Left renal cortex interstitium (tissue), 4 donors: ENCODE measurements at regions not wholly inside any gene's neighbourhood (a gene's known extent, or its start where the extent isn't known, plus 50 kb on each side); places are given as distances from the start of the nearest gene placed in this dataset.
"Not testable (repeated sequence)": the region's sequence is repeated elsewhere in the genome, so short reads cannot be mapped to it uniquely, and the experiment has no call there.

Source experiments
- DNase-seq, 4 donors: peaks; one replicate each; pipeline ENCODE4 v3.0.0-alpha.2; 2013; ENCODE audit warnings: low read depth in 4 of 4, low spot score in 2 of 4, missing footprints in 1 of 4

GRCh38 chr11:82229341-82229740, 504.3 kb downstream of the FAM181B start:
- peak in 3 of 4 donors; percentile 13 to 36 (median 14) for DNase-seq

GRCh38 chr11:82225930-82226329, 507.7 kb downstream of the FAM181B start:
- DNase-seq: no peak

- no peak for DNase-seq
Observed at GRCh38 chr11:82225502-82225901, 508.2 kb downstream of the FAM181B start.

- DNase-seq: no peak
Observed at GRCh38 chr11:82216927-82217570, 516.6 kb downstream of the FAM181B start.

DNA sequence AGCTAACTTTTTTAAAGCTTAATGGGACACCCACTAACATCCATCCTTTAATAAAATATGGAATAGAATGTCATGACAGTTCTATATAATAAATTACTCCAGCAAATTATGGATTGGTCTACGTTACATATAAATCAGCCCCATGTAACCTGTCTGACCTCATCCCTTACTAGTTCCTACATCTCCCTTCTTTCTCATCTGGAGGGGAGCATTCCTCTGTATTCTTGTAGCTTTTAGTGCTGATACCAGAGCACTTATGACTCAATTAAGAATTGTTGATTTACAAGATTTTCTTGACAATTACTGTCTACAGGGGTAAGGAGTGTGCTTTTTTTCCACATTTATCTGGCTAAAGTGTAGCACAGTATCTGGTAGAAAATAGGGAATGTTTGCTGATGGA, 523.7 kb downstream of the FAM181B start:
- no peak for DNase-seq

GRCh38 chr11:82195283-82195682, 538.4 kb downstream of the FAM181B start:
- DNase-seq: peak in 1 of 4 donors; percentile 39

- no peak for DNase-seq
Observed at GRCh38 chr11:82194521-82194920, 539.1 kb downstream of the FAM181B start.

DNA sequence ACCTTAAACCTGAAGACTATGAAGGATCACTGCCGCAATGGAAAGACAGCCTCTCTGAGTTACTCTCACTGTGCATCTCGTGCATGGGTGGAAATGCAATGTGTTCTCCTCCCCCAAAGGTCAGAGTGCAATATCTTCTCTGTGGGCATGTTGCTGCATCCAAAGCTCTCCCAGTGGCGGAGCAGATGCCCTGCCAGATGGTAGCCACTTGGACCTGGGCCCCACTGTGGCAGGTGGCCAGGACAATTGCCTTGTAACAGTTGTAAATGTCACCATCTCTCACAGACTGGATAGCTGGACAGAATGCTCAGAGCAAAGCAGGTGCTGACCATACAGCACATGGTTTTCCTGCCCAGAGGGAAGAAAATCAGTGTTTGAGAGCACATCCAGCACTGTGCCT, 542.0 kb downstream of the FAM181B start:
- no peak for DNase-seq

DNA sequence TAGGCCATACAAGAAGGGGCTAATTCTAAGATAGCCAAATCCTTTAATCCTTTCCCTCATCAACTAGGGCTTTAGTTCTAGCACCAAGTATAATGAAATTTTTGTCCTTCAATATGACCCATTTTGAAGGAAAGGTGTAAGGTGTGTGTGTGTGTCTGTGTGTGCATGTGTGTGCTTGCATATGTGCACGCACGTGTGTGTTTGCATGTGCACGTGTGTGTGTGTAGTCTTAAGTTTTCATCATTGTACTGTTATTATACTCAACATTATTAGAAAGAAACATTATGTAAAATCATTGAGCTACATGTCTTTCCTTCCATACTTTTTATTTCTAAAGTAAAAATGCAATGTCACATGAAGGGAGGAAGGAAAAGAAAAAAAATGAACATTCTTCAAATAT, 547.7 kb downstream of the FAM181B start:
- no peak for DNase-seq

GRCh38 chr11:82184966-82185365, 548.7 kb downstream of the FAM181B start:
- DNase-seq: no peak

GRCh38 chr11:82183346-82183745, 550.3 kb downstream of the FAM181B start:
- no peak for DNase-seq

DNA sequence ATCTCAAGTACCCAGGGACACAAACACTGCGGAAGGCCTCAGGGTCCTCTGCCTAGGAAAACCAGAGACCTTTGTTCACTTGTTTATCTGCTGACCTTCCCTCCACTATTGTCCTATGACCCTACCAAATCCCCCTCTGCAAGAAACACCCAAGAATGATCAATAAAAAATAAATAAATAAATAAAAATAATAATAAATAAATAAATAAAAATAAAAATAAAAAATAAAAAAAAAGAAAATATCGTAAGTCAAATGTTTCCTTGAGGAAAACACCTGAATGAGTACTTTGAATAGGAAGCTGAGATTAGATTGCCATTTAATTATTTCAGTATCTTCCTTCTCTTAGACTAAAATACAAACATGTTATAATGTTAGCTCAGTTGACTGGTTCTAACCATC, 551.0 kb downstream of the FAM181B start:
- DNase-seq: not testable (repeated sequence)

- DNase-seq: not testable (repeated sequence)
Observed at GRCh38 chr11:82181796-82182195, 551.9 kb downstream of the FAM181B start.

GRCh38 chr11:82176945-82177344, 556.7 kb downstream of the FAM181B start:
- DNase-seq: no peak

- no peak for DNase-seq
Observed at GRCh38 chr11:82176365-82176764, 557.3 kb downstream of the FAM181B start.

GRCh38 chr11:82174610-82175009, 559.1 kb downstream of the FAM181B start:
- no peak for DNase-seq

DNA sequence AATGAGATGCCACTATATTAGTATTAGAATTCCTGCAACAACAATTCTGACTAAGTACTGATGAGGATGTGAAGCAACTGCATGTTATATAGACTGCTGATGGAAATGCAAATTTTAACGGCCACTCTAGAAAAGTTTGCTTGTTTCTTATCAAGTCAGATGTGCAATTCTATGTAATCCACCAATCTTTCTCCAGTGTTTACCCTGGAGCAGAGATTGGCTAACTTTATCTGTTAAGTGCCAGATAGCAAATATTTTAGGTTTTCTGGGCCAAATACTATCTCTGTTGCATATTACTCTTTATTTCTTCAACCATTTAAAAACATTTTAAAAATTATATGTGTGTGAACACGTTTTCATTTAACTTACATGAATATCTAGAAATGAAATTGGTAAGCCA, 586.9 kb downstream of the FAM181B start:
- no peak for DNase-seq

DNA sequence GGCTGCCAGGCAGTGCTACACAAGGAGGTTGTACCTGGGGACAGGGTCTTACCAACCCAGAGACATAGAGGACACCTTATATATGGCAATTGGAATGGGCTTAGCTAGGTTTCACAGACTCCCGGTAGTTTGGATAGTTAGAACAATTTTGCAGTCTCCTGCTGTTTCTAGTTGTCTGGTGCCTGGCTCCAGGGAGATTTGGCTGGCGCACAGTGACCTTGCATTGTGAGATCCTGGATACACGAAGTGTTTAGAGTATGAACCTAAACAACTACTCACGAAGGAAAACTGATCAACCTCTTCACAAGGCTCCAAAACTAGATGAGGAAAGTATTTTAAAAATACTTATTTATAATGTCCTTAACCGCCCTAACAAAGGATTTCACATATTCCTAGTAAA, 614.7 kb downstream of the FAM181B start:
- no peak for DNase-seq

DNA sequence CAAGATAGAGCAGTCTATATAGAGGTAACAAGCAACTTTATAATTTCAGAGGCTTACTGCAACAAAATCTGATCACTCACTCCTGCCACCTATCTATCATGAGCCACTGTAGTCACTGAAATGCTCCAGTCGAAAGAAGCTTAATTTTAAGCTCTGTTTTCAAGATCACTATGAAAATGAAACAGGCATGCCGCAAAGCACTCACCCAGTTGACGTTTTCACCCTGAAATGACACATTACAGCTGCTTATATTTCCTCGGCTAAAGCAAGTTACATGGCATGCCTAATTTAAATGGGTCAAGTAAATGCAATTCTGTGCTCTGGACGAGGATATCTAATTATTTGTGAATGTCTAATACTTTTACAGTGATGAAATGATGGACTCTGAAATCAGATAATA, 616.3 kb downstream of the FAM181B start:
- no peak for DNase-seq

GRCh38 chr11:82105331-82105998, 628.2 kb downstream of the FAM181B start:
- no peak for DNase-seq

- no peak for DNase-seq
Observed at GRCh38 chr11:82092904-82093303, 640.8 kb downstream of the FAM181B start.

- DNase-seq: no peak
Observed at GRCh38 chr11:82089426-82089825, 644.2 kb downstream of the FAM181B start.
